HEK293 (cell line): ENCODE measurements at regions not wholly inside any gene's neighbourhood (a gene's known extent, or its start where the extent isn't known, plus 50 kb on each side); places are given as distances from the start of the nearest gene placed in this dataset.

Experiments
- CTCF ChIA-PET: fragments of 350-600 bp; formaldehyde crosslinking; extraction: SDS; loops from one replicate; lab custom pipeline; 2021; ENCODE audit warnings: antibody characterized with exemption; lab: Yijun Ruan, JAX
- POLR2A ChIA-PET: fragments of 300-600 bp; formaldehyde crosslinking; extraction: SDS; loops from one replicate; lab custom pipeline; 2020; ENCODE audit warnings: antibody characterized with exemption, inconsistent platforms; lab: Yijun Ruan, JAX
- H3K27ac ChIP-seq: fragments of 200-500 bp; sonication (Bioruptor generic); 2 replicates; pipeline ENCODE4 v1.5.1; 2014; ENCODE audit warnings: low read depth, low read length, control low read depth, inconsistent platforms; ENCODE audit errors: extremely low read depth
- H3K36me3 ChIP-seq, 2 experiments: fragments of 200-500 bp in 1 of 2; sonication (Bioruptor generic) in 1 of 2; 1 replicate in 1 of 2; 2 replicates in 1 of 2; pipeline ENCODE4 v1.5.1; 2014 to 2017; ENCODE audit warnings: inconsistent platforms in 2 of 2, low read length in 2 of 2; ENCODE audit not compliant: control insufficient read depth in 2 of 2, insufficient read depth in 1 of 2
- H3K4me1 ChIP-seq: fragments of 200-500 bp; sonication (Bioruptor generic); 2 replicates; pipeline ENCODE4 v1.5.1; 2014; ENCODE audit warnings: mild to moderate bottlenecking, low read length, inconsistent platforms; ENCODE audit not compliant: control insufficient read depth, insufficient read depth
- H3K4me3 ChIP-seq: 2 replicates; pipeline ENCODE4 v1.5.1; 2011; ENCODE audit warnings: low read depth, mild to moderate bottlenecking, control low read depth, low read length, moderate library complexity
- H3K9me3 ChIP-seq: fragments of 200-500 bp; sonication (Bioruptor generic); 2 replicates; pipeline ENCODE4 v1.5.1; 2014; ENCODE audit warnings: low read depth, low read length, inconsistent platforms; ENCODE audit not compliant: control insufficient read depth, insufficient read depth
- EGR2 ChIP-seq: fragments of 450-650 bp; formaldehyde crosslinking; IDR thresholded peaks from 2 replicates; pipeline ENCODE4 v1.5.1; 2016; ENCODE audit warnings: low read depth, missing biosample characterization, missing genetic modification characterization
- IKZF3 ChIP-seq: fragments of 450-650 bp; IDR thresholded peaks from 2 replicates; pipeline ENCODE4 v1.5.0; 2018; ENCODE audit warnings: missing biosample characterization, mild to moderate bottlenecking, missing genetic modification characterization, moderate library complexity
- OSR2 ChIP-seq: fragments of 450-650 bp; formaldehyde crosslinking; IDR thresholded peaks from 2 replicates; pipeline ENCODE4 v1.5.1; 2016; ENCODE audit warnings: missing biosample characterization, missing genetic modification characterization
- OVOL3 ChIP-seq: fragments of 450-650 bp; formaldehyde crosslinking; IDR thresholded peaks from 2 replicates; pipeline ENCODE4 v1.5.1; 2016; ENCODE audit warnings: missing biosample characterization, missing genetic modification characterization
- SCRT2 ChIP-seq: fragments of 450-650 bp; formaldehyde crosslinking; IDR thresholded peaks from 2 replicates; pipeline ENCODE4 v1.5.1; 2016; ENCODE audit warnings: missing biosample characterization, missing genetic modification characterization
- ZBTB26 ChIP-seq: fragments of 450-650 bp; formaldehyde crosslinking; optimal IDR thresholded peaks from 2 replicates; pipeline ENCODE3; 2016; ENCODE audit warnings: missing biosample characterization, mild to moderate bottlenecking, missing genetic modification characterization
- ZBTB48 ChIP-seq: fragments of 450-650 bp; formaldehyde crosslinking; IDR thresholded peaks from 2 replicates; pipeline ENCODE4 v1.5.1; 2016; ENCODE audit warnings: missing biosample characterization, missing genetic modification characterization
- ZFP37 ChIP-seq: fragments of 450-650 bp; formaldehyde crosslinking; IDR thresholded peaks from 2 replicates; pipeline ENCODE4 v1.5.1; 2016; ENCODE audit warnings: missing biosample characterization, missing genetic modification characterization
- ZIC2 ChIP-seq: fragments of 450-650 bp; formaldehyde crosslinking; IDR thresholded peaks from 2 replicates; pipeline ENCODE4 v1.5.1; 2016; ENCODE audit warnings: missing biosample characterization, missing genetic modification characterization
- ZNF202 ChIP-seq: fragments of 450-650 bp; formaldehyde crosslinking; IDR thresholded peaks from 2 replicates; pipeline ENCODE4 v1.5.1; 2016; ENCODE audit warnings: missing biosample characterization, missing genetic modification characterization, borderline replicate concordance
- ZNF211 ChIP-seq: fragments of 450-650 bp; formaldehyde crosslinking; IDR thresholded peaks from 2 replicates; pipeline ENCODE4 v1.5.1; 2016; ENCODE audit warnings: low read depth, missing biosample characterization, missing genetic modification characterization
- ZNF335 ChIP-seq: fragments of 450-650 bp; formaldehyde crosslinking; conservative IDR thresholded peaks from 2 replicates; pipeline ENCODE4 v1.5.1; 2016; ENCODE audit warnings: missing biosample characterization, missing genetic modification characterization
- ZNF76 ChIP-seq: fragments of 450-650 bp; formaldehyde crosslinking; IDR thresholded peaks from 2 replicates; pipeline ENCODE4; 2016; ENCODE audit warnings: low read depth, missing biosample characterization, missing genetic modification characterization, borderline replicate concordance
- ZSCAN5A ChIP-seq: fragments of 450-650 bp; formaldehyde crosslinking; IDR thresholded peaks from 2 replicates; pipeline ENCODE4 v1.5.1; 2016; ENCODE audit warnings: missing biosample characterization, missing genetic modification characterization
- TF ChIP-seq, protein P1 (sequence below): fragments of 450-650 bp; IDR thresholded peaks from 2 replicates; pipeline ENCODE4 v1.5.1; 2018; ENCODE audit warnings: missing biosample characterization, missing genetic modification characterization
- TF ChIP-seq, protein P2 (sequence below): fragments of 450-650 bp; formaldehyde crosslinking; conservative IDR thresholded peaks from 2 replicates; pipeline ENCODE4 v1.5.1; 2016; ENCODE audit warnings: low read depth, missing biosample characterization, missing genetic modification characterization

DNA sequence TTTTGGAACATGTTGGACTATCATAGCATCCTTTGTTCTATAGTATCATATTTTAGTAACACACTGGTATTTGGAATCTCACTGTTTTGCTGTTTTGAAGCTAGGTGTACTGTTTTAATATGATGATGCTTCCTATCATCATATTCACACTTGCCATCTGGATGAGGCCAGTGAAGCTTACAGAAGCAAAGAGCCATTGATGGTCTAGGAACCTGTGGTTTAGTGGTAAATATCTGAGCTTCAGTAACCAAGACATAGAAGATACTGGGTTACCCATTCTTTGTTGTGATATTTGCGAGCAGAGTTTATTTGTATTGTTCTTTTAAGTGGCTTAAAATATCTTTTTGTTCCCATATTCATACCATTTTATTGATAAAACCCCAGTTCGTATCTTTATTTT is 304.1 kb downstream of the SATB1 start (continued):
- TF ChIP-seq, protein P1, sequence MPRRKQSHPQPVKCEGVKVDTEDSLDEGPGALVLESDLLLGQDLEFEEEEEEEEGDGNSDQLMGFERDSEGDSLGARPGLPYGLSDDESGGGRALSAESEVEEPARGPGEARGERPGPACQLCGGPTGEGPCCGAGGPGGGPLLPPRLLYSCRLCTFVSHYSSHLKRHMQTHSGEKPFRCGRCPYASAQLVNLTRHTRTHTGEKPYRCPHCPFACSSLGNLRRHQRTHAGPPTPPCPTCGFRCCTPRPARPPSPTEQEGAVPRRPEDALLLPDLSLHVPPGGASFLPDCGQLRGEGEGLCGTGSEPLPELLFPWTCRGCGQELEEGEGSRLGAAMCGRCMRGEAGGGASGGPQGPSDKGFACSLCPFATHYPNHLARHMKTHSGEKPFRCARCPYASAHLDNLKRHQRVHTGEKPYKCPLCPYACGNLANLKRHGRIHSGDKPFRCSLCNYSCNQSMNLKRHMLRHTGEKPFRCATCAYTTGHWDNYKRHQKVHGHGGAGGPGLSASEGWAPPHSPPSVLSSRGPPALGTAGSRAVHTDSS (tag by site-specific recombination) = no peak
- TF ChIP-seq ZBTB26 = no peak

DNA sequence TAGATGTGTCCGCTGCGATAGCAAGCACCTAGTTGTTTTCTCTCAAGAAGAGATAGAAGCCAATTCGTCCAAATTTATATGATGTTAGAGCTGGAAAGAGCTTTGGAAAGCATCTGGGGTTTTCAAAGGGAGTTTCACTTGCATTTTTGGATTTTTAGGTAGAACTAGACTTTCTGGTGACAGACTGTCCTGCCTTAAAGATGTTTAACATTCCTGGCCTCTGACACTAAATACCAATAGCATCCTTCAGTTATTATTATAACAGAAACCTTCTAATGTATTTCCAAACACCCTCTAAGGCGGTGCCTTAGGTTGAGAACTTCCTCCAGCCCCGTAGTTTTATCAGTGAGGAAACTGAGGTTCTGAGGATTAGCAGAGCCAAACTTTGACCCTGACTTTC is 305.3 kb downstream of the SATB1 start:
- CTCF ChIA-PET = interaction anchor here (0.7 kb wide), 1 partner anchor 56 kb away, joined by 3 read pairs; no protein-coding TSS in a partner anchor
- no peak overlapping the region for H3K4me3 ChIP-seq
- peaks cover 4% of the 10 kb centered on the region for H3K4me1 ChIP-seq
- no peak overlapping the region for H3K27ac ChIP-seq
- H3K9me3 ChIP-seq = no peaks in the 10 kb centered on the region
- H3K36me3 ChIP-seq = no peaks in the 10 kb centered on the region
- no peak for TF ChIP-seq IKZF3 (tag by site-specific recombination)
- TF ChIP-seq, all 188 proteins: peak for 0
- POLR2A ChIA-PET = no interaction called here

- no peak overlapping the region for H3K27ac ChIP-seq
- H3K4me3 ChIP-seq = no peak overlapping the region
- no peak for TF ChIP-seq OSR2
- TF ChIP-seq ZNF211 (tag by site-specific recombination) = no peak
- H3K36me3 ChIP-seq = no peaks in the 10 kb centered on the region
- H3K9me3 ChIP-seq = no peaks in the 10 kb centered on the region
- H3K4me1 ChIP-seq = peaks cover 4% of the 10 kb centered on the region
- CTCF ChIA-PET = no interaction called here
- POLR2A ChIA-PET = no interaction called here
These were observed 310.2 kb downstream of the SATB1 start for GRCh38 chr3:18114894-18115293.

DNA sequence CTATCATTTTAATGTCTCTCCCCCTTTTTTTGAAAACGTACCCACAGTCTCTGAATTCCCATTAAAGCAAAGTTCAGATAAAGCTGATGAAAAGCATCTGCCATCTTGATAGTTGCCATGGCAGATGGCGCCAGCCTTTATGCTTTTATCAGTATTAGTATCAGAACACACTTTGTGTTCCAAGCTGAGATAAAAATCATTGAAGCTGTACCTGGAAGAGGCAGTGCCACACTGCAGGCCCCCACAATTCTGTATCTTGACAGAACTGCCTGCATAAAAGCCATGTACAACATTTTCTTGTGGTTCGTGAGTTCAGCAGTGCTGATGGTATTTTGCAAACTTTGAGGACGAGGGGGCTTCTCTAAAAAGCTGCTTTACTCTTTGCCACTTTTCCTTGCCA is 311.7 kb downstream of the SATB1 start:
- Histone ChIP-seq H3K4me3 (no peak overlapping the region), H3K4me1 (peaks cover 4% of the 10 kb centered on the region), H3K36me3 (no peaks in the 10 kb centered on the region), H3K9me3 (no peaks in the 10 kb centered on the region), H3K27ac (no peak overlapping the region)
- POLR2A ChIA-PET = no interaction called here
- no peak for TF ChIP-seq OVOL3 (tag by site-specific recombination)
- no peak for TF ChIP-seq ZNF335 (tag by site-specific recombination)
- CTCF ChIA-PET = interaction anchor here (0.8 kb wide), 1 partner anchor 8 kb away, joined by 3 read pairs; no protein-coding TSS in a partner anchor

DNA sequence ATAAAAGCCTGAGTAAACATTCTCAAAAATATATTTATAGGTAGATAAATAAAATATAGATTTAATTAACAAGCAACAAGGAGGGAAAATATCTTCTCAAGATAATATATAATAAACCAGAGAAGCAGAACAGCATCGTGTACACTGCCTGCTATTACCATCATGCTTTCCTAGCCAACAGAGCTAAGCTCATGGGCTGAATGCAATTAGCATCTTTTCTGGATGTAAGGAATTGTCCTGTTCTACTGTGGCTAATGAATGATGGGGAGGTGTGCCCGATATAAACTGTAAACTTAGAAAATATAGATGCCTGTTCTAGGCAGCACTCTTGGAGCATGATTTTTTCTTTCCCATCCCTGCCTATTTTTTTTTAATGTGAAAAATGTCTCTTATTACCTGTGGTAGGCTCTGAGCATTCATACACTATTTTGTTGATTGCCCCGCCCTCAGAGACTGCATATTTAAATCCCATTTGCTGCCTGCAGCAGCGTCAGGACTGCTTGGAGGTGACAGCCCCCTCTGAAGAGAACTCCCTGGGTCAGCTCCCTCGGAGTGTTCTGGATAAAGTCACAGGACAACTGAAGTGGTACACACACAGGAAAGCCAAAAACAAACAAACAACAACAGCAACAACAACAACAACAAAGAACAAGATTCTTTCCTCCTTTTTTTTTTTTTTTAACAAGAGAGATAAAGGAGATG is 312.3 kb downstream of the SATB1 start:
- ChIA-PET CTCF (interaction anchor here (0.6 to 0.8 kb wide), 2 partner anchors 7 to 31 kb away, joined by 3 read pairs; no protein-coding TSS in a partner anchor), POLR2A (no interaction called here)
- peaks cover 4% of the 10 kb centered on the region for H3K4me1 ChIP-seq
- no peaks in the 10 kb centered on the region for H3K36me3 ChIP-seq
- no peak overlapping the region for H3K4me3 ChIP-seq
- no peak overlapping the region for H3K27ac ChIP-seq
- H3K9me3 ChIP-seq = no peaks in the 10 kb centered on the region
- TF ChIP-seq ZNF76 (no peak), ZFP37 (tag by site-specific recombination) (no peak), ZNF335 (tag by site-specific recombination) (no peak), SCRT2 (tag by site-specific recombination) (no peak), ZIC2 (tag by site-specific recombination) (no peak), ZSCAN5A (no peak), ZBTB48 (no peak), EGR2 (tag by site-specific recombination) (no peak), ZNF202 (tag by site-specific recombination) (no peak)
- TF ChIP-seq, protein P2, sequence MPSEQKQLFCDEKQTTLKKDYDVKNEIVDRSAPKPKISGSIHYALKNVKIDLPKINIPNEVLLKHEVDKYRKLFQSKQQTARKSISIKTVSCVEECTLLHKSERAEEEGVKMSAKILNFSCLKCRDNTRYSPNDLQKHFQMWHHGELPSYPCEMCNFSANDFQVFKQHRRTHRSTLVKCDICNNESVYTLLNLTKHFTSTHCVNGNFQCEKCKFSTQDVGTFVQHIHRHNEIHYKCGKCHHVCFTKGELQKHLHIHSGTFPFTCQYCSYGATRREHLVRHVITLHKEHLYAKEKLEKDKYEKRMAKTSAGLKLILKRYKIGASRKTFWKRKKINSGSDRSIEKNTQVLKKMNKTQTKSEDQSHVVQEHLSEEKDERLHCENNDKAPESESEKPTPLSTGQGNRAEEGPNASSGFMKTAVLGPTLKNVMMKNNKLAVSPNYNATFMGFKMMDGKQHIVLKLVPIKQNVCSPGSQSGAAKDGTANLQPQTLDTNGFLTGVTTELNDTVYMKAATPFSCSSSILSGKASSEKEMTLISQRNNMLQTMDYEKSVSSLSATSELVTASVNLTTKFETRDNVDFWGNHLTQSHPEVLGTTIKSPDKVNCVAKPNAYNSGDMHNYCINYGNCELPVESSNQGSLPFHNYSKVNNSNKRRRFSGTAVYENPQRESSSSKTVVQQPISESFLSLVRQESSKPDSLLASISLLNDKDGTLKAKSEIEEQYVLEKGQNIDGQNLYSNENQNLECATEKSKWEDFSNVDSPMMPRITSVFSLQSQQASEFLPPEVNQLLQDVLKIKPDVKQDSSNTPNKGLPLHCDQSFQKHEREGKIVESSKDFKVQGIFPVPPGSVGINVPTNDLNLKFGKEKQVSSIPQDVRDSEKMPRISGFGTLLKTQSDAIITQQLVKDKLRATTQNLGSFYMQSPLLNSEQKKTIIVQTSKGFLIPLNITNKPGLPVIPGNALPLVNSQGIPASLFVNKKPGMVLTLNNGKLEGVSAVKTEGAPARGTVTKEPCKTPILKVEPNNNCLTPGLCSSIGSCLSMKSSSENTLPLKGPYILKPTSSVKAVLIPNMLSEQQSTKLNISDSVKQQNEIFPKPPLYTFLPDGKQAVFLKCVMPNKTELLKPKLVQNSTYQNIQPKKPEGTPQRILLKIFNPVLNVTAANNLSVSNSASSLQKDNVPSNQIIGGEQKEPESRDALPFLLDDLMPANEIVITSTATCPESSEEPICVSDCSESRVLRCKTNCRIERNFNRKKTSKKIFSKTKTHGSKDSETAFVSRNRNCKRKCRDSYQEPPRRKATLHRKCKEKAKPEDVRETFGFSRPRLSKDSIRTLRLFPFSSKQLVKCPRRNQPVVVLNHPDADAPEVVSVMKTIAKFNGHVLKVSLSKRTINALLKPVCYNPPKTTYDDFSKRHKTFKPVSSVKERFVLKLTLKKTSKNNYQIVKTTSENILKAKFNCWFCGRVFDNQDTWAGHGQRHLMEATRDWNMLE = no peak
